Prostate gland (tissue), 2 donors: ENCODE measurements at regions not wholly inside any gene's neighbourhood (a gene's known extent, or its start where the extent isn't known, plus 50 kb on each side); places are given as distances from the start of the nearest gene placed in this dataset.

ENCODE experiments used
- DNase-seq: peaks from one replicate; pipeline ENCODE4 v3.0.0-alpha.2; 2019; ENCODE audit warnings: low spot score
- H3K27ac ChIP-seq, 2 donors: fragments of 200-600 bp; sonication (generic); 2 replicates each; pipeline ENCODE4 v1.5.1; 2017 to 2019
- H3K27me3 ChIP-seq: fragments of 200-600 bp; sonication (generic); replicated peaks from 2 replicates; pipeline ENCODE4 v1.5.1; 2019; ENCODE audit not compliant: insufficient read depth
- H3K36me3 ChIP-seq, 2 donors: fragments of 200-600 bp; sonication (generic); 1 replicate in 1 of 2; 2 replicates in 1 of 2; pipeline versions ENCODE4 v1.5.1 to v1.8.1; 2017 to 2019
- H3K4me1 ChIP-seq: fragments of 200-600 bp; sonication (generic); replicated peaks from 2 replicates; pipeline ENCODE4 v1.5.1; 2019
- H3K4me3 ChIP-seq, 2 donors: fragments of 200-600 bp; sonication (generic); 2 replicates each; pipeline ENCODE4 v1.5.1; 2017 to 2019
- H3K9me3 ChIP-seq: fragments of 200-600 bp; sonication (generic); 2 replicates; pipeline ENCODE4 v1.5.1; 2017
- CTCF ChIP-seq, 4 experiments: fragments of 200-600 bp in 2 of 4; fragments of 450-650 bp in 2 of 4; sonication (generic) in 2 of 4; IDR thresholded peaks; 1 replicate in 3 of 4; 2 replicates in 1 of 4; pipeline ENCODE4 v1.5.1; 2016 to 2019; ENCODE audit warnings: antibody characterized with exemption in 4 of 4, mild to moderate bottlenecking in 2 of 4, moderate library complexity in 2 of 4
- POLR2A ChIP-seq: fragments of 450-650 bp; IDR thresholded peaks from one replicate; pipeline ENCODE4 v1.6.1; 2016; ENCODE audit warnings: antibody characterized with exemption, mild to moderate bottlenecking
- POLR2AphosphoS5 ChIP-seq: sonication (generic); formaldehyde crosslinking; IDR thresholded peaks from one replicate; pipeline ENCODE4 v1.6.1; 2017; ENCODE audit warnings: antibody characterized with exemption
- whole genome bisulfite sequencing: methylation state at CpG from one replicate; pipeline ENCODE4 v1.1.5; 2018; 5-methylcytosine and 5-hydroxymethylcytosine counted together
- intact Hi-C: fragments of 100-400 bp; cut with DNase I; formaldehyde crosslinking; loops from one replicate; pipeline ENCODE4 v1.14.2; 2022

- Histone ChIP-seq H3K36me3 (no peaks in the 10 kb centered on the region), H3K27ac (no peak overlapping the region), H3K4me3 (no peak overlapping the region), H3K4me1 (no peaks in the 10 kb centered on the region), H3K9me3 (no peaks in the 10 kb centered on the region), H3K27me3 (no peaks in the 10 kb centered on the region)
- intact Hi-C loops, result no loop called here
- WGBS, result 98% methylated on average over 2 of the region's 2 CpGs
- TF ChIP-seq POLR2AphosphoS5, result no peak
- no peak for TF ChIP-seq CTCF (IDR thresholded peaks at IDR 0.05)
- no peak for TF ChIP-seq POLR2A
- DNase-seq, result no peak
Measured at GRCh38 chr7:115102738-115103137, 180.8 kb downstream of the MDFIC start.

DNA sequence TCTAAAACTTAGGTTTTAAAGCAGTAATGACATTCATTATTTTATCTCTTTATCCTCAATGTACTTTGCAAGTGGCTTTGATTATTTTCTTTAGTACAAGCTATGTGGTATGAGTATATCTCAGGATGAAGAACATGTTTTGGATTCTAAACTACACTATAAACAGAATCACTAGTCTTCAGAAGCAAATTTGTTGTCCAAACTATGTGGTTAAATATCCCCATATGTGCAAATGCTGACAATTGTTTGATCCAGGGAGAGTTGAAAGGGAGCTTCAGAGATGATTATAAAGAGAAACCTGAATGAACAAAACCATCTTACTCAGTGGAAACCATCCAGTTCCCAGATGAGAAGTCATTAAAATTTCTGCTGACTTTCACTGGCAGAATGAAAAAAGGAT lies 179.3 kb downstream of the MDFIC start:
- intact Hi-C loops, result no loop called here
- Histone ChIP-seq H3K36me3 (no peaks in the 10 kb centered on the region), H3K27me3 (no peaks in the 10 kb centered on the region), H3K4me3 (no peak overlapping the region), H3K4me1 (no peaks in the 10 kb centered on the region), H3K27ac (no peak overlapping the region), H3K9me3 (no peaks in the 10 kb centered on the region)
- TF ChIP-seq POLR2AphosphoS5, result no peak
- no peak for TF ChIP-seq CTCF (IDR thresholded peaks at IDR 0.05)
- TF ChIP-seq POLR2A, result no peak
- DNase-seq, result no peak

DNA sequence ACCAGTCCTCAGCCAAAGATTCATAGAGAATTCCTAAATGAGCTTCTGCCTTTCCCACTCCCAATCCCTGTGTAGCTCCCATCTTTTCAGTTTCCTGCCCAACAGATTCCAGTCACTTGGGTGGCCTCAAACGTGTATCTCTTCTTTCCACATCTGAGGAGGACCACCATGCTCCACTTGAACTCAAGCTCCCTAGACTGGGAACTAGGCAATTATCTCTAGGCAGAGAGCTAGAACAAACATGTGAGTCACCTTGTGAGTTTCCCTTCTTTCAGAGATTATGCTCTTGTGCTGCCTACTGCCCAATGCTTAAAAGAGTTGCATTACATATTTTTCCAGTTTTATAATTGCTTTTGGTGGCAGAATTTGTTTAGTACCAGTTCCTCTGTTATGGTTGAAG lies 178.0 kb downstream of the MDFIC start:
- H3K27me3 ChIP-seq, result no peaks in the 10 kb centered on the region
- no peaks in the 10 kb centered on the region for H3K4me1 ChIP-seq
- no peaks in the 10 kb centered on the region for H3K9me3 ChIP-seq
- no peak overlapping the region for H3K27ac ChIP-seq
- no peak for DNase-seq
- H3K36me3 ChIP-seq, result no peaks in the 10 kb centered on the region
- TF ChIP-seq POLR2A (no peak), POLR2AphosphoS5 (no peak), CTCF (IDR thresholded peaks at IDR 0.05) (no peak)
- 38% methylated on average over 1 of the region's 1 CpG for WGBS
- intact Hi-C loops, result no loop called here
- no peak overlapping the region for H3K4me3 ChIP-seq

GRCh38 chr7:115097175-115097671 lies 175.3 kb downstream of the MDFIC start:
- H3K4me3 ChIP-seq, result no peak overlapping the region
- no peak for DNase-seq
- no peaks in the 10 kb centered on the region for H3K4me1 ChIP-seq
- TF ChIP-seq CTCF (IDR thresholded peaks at IDR 0.05) (no peak), POLR2A (no peak), POLR2AphosphoS5 (no peak)
- no peak overlapping the region for H3K27ac ChIP-seq
- intact Hi-C loops, result no loop called here
- H3K27me3 ChIP-seq, result no peaks in the 10 kb centered on the region
- WGBS, result 80% methylated on average over 3 of the region's 3 CpGs
- H3K9me3 ChIP-seq, result no peaks in the 10 kb centered on the region
- no peaks in the 10 kb centered on the region for H3K36me3 ChIP-seq

- H3K9me3 ChIP-seq, result no peaks in the 10 kb centered on the region
- H3K36me3 ChIP-seq, result no peaks in the 10 kb centered on the region
- TF ChIP-seq POLR2AphosphoS5 (no peak), POLR2A (no peak), CTCF (IDR thresholded peaks at IDR 0.05) (no peak)
- H3K27me3 ChIP-seq, result no peaks in the 10 kb centered on the region
- intact Hi-C loops, result no loop called here
- no peaks in the 10 kb centered on the region for H3K4me1 ChIP-seq
- H3K4me3 ChIP-seq, result no peak overlapping the region
- no peak overlapping the region for H3K27ac ChIP-seq
- 96% methylated on average over 1 of the region's 1 CpG for WGBS
- DNase-seq, result no peak
Measured at GRCh38 chr7:115096262-115096661, 174.4 kb downstream of the MDFIC start.
